ENCODE measurements at regions not wholly inside any gene's neighbourhood (a gene's known extent, or its start where the extent isn't known, plus 50 kb on each side); places are given as distances from the start of the nearest gene placed in this dataset.

DNA sequence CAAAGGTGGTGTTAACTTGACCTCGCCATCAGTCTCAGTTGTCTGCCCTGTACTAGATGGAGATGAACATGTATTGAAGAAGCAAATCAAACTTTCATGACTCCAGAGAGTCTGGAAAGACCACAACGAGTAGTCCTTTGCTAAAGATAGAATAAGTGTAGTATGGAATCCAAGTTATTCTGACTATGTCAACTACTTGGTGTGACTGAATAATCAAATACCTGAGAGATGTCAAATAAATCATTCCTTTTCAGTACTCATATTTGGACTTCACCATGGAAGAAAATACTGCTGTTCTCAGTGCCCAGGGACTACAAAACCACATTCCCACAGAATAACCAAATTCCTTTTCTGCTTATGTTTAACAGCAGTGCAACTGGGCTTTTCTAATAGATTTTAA, 161.2 kb upstream of the SPRY1 start:
- TF ChIP-seq, protein P1, sequence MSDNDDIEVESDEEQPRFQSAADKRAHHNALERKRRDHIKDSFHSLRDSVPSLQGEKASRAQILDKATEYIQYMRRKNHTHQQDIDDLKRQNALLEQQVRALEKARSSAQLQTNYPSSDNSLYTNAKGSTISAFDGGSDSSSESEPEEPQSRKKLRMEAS (IDR thresholded peaks at IDR 0.05; ENCODE audit: low read depth, low read length) = no peak
- TF ChIP-seq, protein P2, sequence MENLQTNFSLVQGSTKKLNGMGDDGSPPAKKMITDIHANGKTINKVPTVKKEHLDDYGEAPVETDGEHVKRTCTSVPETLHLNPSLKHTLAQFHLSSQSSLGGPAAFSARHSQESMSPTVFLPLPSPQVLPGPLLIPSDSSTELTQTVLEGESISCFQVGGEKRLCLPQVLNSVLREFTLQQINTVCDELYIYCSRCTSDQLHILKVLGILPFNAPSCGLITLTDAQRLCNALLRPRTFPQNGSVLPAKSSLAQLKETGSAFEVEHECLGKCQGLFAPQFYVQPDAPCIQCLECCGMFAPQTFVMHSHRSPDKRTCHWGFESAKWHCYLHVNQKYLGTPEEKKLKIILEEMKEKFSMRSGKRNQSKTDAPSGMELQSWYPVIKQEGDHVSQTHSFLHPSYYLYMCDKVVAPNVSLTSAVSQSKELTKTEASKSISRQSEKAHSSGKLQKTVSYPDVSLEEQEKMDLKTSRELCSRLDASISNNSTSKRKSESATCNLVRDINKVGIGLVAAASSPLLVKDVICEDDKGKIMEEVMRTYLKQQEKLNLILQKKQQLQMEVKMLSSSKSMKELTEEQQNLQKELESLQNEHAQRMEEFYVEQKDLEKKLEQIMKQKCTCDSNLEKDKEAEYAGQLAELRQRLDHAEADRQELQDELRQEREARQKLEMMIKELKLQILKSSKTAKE (IDR thresholded peaks at IDR 0.05; ENCODE audit: low read depth, poor library complexity, severe bottlenecking) = no peak
- TF ChIP-seq ZNF384 (IDR thresholded peaks at IDR 0.05; ENCODE audit: borderline replicate concordance, low read depth, low read length) (no peak), SUZ12 (IDR thresholded peaks at IDR 0.05; ENCODE audit: unreplicated experiment) (no peak), CBX3 (IDR thresholded peaks at IDR 0.05; ENCODE audit: borderline replicate concordance, low read depth) (no peak), NR2C2 (IDR thresholded peaks at IDR 0.05; ENCODE audit: borderline replicate concordance, control insufficient read depth, insufficient read length, low read depth) (no peak)
- ChIA-PET POLR2A (no interaction called here), CTCF (no interaction called here), SMC1A (ENCODE audit: uncharacterized antibody, unreplicated experiment) (no interaction called here), RAD21 (ENCODE audit: unreplicated experiment) (no interaction called here)
- in situ Hi-C loops (cut with MboI) = no loop called here
- Histone ChIP-seq H3K4me3 (no peak overlapping the region), H3K27me3 (replicated peaks in 1 of 2; ENCODE audit: control insufficient read depth in 2 of 2, insufficient read depth in 2 of 2, low read length in 1 of 2) (no peaks in the 10 kb centered on the region), H3K4me2 (ENCODE audit: control insufficient read depth, insufficient read depth) (no peak overlapping the region), H4K20me1 (ENCODE audit: control insufficient read depth, insufficient read depth) (no peaks in the 10 kb centered on the region), H3K9ac (ENCODE audit: control insufficient read depth, insufficient read depth, low read length) (no peak overlapping the region), H3K27ac (ENCODE audit: control insufficient read depth, insufficient read depth) (no peak overlapping the region), H3K36me3 (ENCODE audit: control insufficient read depth in 2 of 2, insufficient read depth in 2 of 2, low read length in 1 of 2) (no peaks in the 10 kb centered on the region), H3K9me3 (replicated peaks; ENCODE audit: control insufficient read depth, insufficient read depth, low read length) (no peaks in the 10 kb centered on the region), H3K4me1 (ENCODE audit: control insufficient read depth, insufficient read depth, low read length) (no peaks in the 10 kb centered on the region), H3K79me2 (ENCODE audit: control insufficient read depth, insufficient read depth, low read length) (no peaks in the 10 kb centered on the region), H2AFZ (ENCODE audit: control insufficient read depth, low read depth, low read length) (no peak overlapping the region)
- 95% methylated on average over 2 of the region's 2 CpGs for WGBS (ENCODE audit: insufficient coverage, insufficient replicate concordance, low lambda C conversion rate, missing lambda C conversion rate)
- DNase-seq (ENCODE audit: low read depth, low spot score) = no peak
- FAIRE-seq = no peak
- intact Hi-C loops (cut with micrococcal nuclease; ENCODE audit: unreplicated experiment) = no loop called here
- BruUV-seq (replicated peaks) = no TSS peak
- no peak for ATAC-seq
